Osteocyte (in vitro differentiated cells): ENCODE measurements at regions not wholly inside any gene's neighbourhood (a gene's known extent, or its start where the extent isn't known, plus 50 kb on each side); places are given as distances from the start of the nearest gene placed in this dataset.
"Not testable (repeated sequence)": the region's sequence is repeated elsewhere in the genome, so short reads cannot be mapped to it uniquely, and the experiment has no call there.

ENCODE experiments used
- DNase-seq: peaks from one replicate; pipeline ENCODE4 v3.0.0; 2021; ENCODE audit warnings: mixed read lengths; ENCODE audit not compliant: unreplicated experiment; ENCODE audit errors: extremely low spot score
- H3K27ac Mint-ChIP-seq: one replicate; pipeline ENCODE4 v1.8.0; 2021; ENCODE audit warnings: mild to moderate bottlenecking, mixed read lengths; ENCODE audit not compliant: unreplicated experiment
- H3K27me3 Mint-ChIP-seq: one replicate; pipeline ENCODE4 v1.8.0; 2021; ENCODE audit warnings: mixed read lengths; ENCODE audit not compliant: unreplicated experiment
- H3K36me3 Mint-ChIP-seq: one replicate; pipeline ENCODE4 v1.8.0; 2021; ENCODE audit warnings: mixed read lengths; ENCODE audit not compliant: unreplicated experiment
- H3K4me1 Mint-ChIP-seq: one replicate; pipeline ENCODE4 v1.8.0; 2021; ENCODE audit warnings: mixed read lengths; ENCODE audit not compliant: unreplicated experiment
- H3K4me3 Mint-ChIP-seq: one replicate; pipeline ENCODE4 v1.8.0; 2021; ENCODE audit warnings: mild to moderate bottlenecking, moderate library complexity, mixed read lengths; ENCODE audit not compliant: unreplicated experiment
- H3K9me3 Mint-ChIP-seq: one replicate; pipeline ENCODE4 v1.8.0; 2021; ENCODE audit warnings: mixed read lengths; ENCODE audit not compliant: unreplicated experiment
- TF ChIP-seq, protein P1 (sequence below): fragments of 200-600 bp; sonication (generic); IDR thresholded peaks from 2 replicates; pipeline ENCODE4 v1.5.0; 2021; ENCODE audit warnings: antibody characterized with exemption, mild to moderate bottlenecking, moderate library complexity

DNA sequence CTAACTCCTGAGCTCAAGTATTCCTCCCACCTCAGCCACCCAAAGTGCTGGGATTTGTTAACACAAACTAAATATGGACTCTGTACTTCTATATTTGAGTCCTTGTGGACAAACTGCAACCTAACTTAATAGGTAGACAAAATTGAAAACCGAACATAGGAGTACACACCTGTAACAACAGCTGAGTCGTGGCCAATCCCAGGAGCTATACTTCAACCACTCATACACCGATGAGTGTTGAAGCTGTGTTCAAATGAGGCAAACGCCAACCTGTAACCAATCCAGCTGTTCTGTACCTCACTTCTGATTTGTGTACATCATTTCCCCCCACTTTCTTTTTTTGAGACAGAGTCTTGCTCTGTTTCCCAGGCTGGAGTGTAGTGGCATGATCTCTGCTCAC lies 471.5 kb upstream of the C16orf82 start:
- no peak overlapping the region for H3K4me3 Mint-ChIP-seq
- H3K27ac Mint-ChIP-seq = no peak overlapping the region
- H3K27me3 Mint-ChIP-seq = no peaks in the 10 kb centered on the region
- no peaks in the 10 kb centered on the region for H3K4me1 Mint-ChIP-seq
- H3K36me3 Mint-ChIP-seq = no peaks in the 10 kb centered on the region
- TF ChIP-seq, protein P1, sequence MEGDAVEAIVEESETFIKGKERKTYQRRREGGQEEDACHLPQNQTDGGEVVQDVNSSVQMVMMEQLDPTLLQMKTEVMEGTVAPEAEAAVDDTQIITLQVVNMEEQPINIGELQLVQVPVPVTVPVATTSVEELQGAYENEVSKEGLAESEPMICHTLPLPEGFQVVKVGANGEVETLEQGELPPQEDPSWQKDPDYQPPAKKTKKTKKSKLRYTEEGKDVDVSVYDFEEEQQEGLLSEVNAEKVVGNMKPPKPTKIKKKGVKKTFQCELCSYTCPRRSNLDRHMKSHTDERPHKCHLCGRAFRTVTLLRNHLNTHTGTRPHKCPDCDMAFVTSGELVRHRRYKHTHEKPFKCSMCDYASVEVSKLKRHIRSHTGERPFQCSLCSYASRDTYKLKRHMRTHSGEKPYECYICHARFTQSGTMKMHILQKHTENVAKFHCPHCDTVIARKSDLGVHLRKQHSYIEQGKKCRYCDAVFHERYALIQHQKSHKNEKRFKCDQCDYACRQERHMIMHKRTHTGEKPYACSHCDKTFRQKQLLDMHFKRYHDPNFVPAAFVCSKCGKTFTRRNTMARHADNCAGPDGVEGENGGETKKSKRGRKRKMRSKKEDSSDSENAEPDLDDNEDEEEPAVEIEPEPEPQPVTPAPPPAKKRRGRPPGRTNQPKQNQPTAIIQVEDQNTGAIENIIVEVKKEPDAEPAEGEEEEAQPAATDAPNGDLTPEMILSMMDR = no peak
- H3K9me3 Mint-ChIP-seq = peaks cover 6% of the 10 kb centered on the region
- no peak for DNase-seq

DNA sequence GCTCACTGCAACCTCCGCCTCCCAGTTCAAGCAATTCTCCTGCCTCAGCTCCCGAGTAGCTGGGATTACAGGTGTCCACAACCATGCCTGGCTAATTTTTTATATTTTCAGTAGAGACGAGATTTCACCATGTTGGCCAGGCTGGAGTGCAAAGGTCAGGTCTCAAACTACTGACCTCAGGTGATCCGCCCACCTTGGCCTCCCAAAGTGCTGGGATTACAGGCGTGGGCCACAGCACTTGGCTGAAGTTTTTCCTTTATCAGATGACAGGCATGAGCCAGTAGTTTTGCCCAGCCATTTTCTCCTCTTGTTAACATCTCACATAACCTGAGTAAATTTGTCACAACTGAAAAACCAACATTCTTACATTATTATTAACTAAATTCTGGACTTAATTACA lies 470.7 kb upstream of the C16orf82 start:
- H3K4me3 Mint-ChIP-seq, H3K27me3 Mint-ChIP-seq, H3K4me1 Mint-ChIP-seq, DNase-seq, H3K9me3 Mint-ChIP-seq, H3K36me3 Mint-ChIP-seq, H3K27ac Mint-ChIP-seq: not testable (repeated sequence)

DNA sequence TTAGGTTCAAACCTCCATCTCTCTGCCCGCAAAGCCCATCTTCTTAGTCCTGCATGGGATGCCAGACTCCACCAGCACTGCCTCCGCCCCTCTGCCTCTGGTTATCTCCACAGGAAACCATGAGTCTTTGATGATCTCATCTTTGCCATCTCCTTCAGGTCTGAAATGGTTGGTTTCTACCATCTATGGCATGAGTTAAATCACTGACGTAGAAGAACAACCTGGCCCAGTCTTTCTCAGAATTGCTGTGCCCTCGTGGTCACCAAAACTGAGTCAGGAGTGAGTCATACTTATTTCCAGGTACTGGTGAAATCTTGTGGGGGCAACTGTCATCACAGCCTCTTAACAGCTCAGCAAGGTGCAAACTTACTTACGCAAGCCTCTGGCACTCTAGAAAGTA lies 468.7 kb upstream of the C16orf82 start:
- TF ChIP-seq, protein P1 = no peak
- H3K36me3 Mint-ChIP-seq = no peaks in the 10 kb centered on the region
- no peaks in the 10 kb centered on the region for H3K4me1 Mint-ChIP-seq
- no peaks in the 10 kb centered on the region for H3K27me3 Mint-ChIP-seq
- no peak overlapping the region for H3K4me3 Mint-ChIP-seq
- H3K9me3 Mint-ChIP-seq = peaks cover 14% of the 10 kb centered on the region
- no peak for DNase-seq
- no peak overlapping the region for H3K27ac Mint-ChIP-seq

DNA sequence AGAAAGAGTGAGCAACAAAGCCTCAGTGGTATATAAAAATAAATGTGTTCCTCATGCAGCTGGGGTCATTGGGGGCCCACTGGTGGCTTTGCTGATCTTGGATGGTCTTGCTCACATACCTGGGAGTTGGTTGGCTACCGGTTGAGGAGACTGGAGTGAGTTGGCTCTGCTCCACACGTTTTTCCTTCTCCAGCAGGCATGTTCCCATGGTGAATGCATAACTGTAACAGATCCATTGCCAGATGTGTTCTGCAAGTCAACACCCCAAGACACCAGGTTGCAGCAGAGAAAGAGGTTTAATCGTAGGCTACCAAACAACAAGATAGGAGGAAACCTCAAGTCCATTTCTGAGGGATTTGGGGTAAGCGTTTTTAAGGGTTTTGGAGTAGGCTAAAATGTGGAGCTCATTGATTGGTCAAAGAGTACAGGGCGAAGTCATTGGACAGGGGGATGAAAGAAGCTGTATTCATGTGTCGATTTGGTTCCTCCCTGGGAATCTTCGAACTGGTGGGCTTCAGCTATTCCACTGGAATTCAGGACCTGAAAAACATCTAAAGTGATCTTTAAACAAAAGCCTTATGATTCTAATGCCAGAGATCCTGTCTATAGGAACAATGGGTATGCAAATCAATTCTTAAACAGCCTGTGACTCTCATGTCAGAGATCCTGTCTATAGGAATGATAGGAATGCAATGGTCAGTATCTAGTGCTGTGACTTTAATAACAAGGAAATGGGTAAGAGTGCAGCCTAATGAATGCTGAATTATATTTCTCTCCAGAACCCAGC lies 467.5 kb upstream of the C16orf82 start:
- Mint-ChIP-seq H3K4me3 (no peak overlapping the region), H3K4me1 (no peaks in the 10 kb centered on the region), H3K9me3 (peaks cover 14% of the 10 kb centered on the region), H3K27ac (no peak overlapping the region), H3K27me3 (no peaks in the 10 kb centered on the region), H3K36me3 (no peaks in the 10 kb centered on the region)
- TF ChIP-seq, protein P1 = no peak
- no peak for DNase-seq

DNA sequence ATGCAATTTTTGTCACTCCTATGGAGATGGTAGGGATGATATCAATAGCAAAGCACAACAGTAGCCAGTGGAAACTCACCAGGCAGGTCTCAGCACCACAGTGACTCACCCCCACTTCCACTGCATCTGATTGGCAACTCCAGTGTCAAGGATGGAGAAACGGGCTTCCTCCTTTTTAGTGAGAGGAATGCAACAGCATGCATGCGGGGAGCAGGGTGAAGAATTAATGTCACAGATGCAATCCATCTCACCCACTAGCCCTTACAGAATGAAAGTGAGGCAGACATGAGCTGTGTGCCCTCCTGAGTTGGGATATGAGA lies 467.0 kb upstream of the C16orf82 start:
- Mint-ChIP-seq H3K27me3 (no peaks in the 10 kb centered on the region), H3K36me3 (no peaks in the 10 kb centered on the region), H3K27ac (no peak overlapping the region), H3K9me3 (peaks cover 19% of the 10 kb centered on the region), H3K4me3 (no peak overlapping the region), H3K4me1 (no peaks in the 10 kb centered on the region)
- TF ChIP-seq, protein P1 = no peak
- DNase-seq = no peak

DNA sequence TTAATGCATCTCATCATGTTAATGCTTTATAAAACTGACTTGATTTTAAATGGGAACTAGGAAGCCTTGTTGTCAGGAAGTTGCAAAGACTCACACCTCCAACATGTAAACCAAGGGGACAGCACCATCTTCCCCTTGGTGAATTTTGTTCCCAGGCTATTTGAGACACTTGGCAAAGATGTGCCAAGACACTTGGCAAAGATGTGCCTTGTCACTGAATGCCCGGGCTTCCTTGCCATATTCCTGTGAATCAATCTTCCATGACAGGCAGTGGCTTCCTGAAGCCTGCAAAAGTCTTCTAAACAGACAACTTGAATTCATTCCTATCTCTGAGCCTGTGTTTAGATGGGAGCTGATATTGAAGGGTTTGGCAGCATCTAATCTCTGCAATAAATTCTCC lies 465.4 kb upstream of the C16orf82 start:
- H3K4me1 Mint-ChIP-seq = no peaks in the 10 kb centered on the region
- H3K9me3 Mint-ChIP-seq = peaks cover 27% of the 10 kb centered on the region
- no peaks in the 10 kb centered on the region for H3K36me3 Mint-ChIP-seq
- TF ChIP-seq, protein P1 = no peak
- DNase-seq = peak; percentile 21
- no peaks in the 10 kb centered on the region for H3K27me3 Mint-ChIP-seq
- no peak overlapping the region for H3K4me3 Mint-ChIP-seq
- no peak overlapping the region for H3K27ac Mint-ChIP-seq
